ENCODE measurements at regions not wholly inside any gene's neighbourhood (a gene's known extent, or its start where the extent isn't known, plus 50 kb on each side); places are given as distances from the start of the nearest gene placed in this dataset.
A peak's percentile ranks its signal among the peaks of the same experiment; 100 is the strongest.

DNA sequence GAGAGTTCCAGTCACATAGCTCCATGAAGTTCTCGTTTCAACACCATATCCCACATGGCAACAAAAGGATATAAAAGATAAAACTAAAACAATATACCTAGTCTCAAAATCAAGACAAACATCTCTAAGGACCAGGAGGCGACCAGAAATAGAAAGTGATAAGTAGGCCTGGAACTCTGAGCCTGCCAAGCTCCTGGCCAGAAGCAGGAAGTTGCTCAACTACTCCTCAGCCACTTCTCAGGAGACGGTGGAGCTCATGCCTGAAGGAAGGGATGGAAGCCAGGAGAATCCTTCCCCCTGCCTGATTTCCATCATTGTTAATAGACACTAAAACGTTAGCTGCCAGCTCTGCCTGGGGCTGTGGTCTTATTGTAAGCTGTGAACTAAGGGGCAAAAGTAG, 94.7 kb downstream of the DISP1 start:
- peak; percentile 75 for ATAC-seq
- DNase-seq: peak; percentile 38
- intact Hi-C loops (cut with micrococcal nuclease): no loop called here

DNA sequence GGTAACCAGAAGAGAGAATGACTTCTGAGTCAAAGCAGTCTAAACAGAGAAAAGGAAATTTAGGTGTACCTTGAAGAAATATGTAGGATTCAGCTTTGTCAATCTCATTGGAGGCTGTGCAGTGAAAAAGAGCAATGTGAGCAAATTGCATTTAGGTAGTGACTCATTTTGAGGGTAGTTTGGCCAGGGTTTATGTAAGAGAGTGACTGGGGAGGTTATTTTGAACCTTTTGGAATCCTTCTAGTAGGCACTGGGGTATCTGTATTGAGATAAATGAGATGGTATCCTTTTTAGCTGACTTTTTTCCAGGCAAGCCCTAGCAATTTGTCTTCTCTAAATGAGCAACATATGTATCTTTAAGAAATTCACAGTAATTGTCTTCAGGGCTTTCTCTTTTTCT, 95.9 kb downstream of the DISP1 start:
- ATAC-seq: no peak
- DNase-seq: no peak
- intact Hi-C loops (cut with micrococcal nuclease): no loop called here

DNA sequence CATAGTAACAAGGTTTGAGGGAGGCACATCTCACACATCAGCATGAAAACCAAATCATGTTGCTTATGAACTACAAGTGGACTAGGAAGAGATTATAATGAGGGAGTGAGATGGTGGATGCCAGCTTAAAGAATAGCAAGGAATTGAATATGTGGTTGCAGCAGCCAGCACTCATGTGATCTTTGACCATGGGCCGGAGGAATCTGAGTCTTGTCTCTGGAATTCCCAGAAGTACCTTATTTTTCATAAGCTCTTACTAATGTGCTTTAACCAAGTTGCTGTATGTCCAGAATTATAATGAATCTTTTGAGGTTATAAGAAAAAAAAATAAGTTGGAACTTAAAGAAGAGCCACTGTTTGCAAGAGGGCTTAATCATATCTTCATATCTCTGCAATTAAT, 97.0 kb downstream of the DISP1 start:
- ATAC-seq: no peak
- intact Hi-C loops (cut with micrococcal nuclease): no loop called here
- no peak for DNase-seq

DNA sequence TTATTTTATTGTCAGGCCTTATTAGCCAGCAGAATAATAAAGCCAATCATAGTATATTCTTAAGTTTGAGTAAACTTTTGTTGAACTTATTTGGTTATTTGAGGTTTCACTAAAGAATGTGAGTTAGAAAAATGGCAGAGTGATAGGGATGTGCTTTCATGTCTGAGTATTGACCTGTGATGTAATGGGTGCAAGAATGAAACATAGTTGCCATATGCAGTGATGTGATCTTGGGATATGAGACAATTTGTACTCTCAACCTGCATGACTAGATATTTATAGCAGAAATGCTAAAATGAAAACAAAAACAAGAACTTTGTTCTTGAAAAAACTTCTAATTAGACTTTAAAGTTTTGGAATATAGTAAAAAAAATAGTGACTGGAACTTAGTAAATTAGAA, 97.9 kb downstream of the DISP1 start:
- intact Hi-C loops (cut with micrococcal nuclease): no loop called here
- no peak for ATAC-seq
- DNase-seq: no peak

DNA sequence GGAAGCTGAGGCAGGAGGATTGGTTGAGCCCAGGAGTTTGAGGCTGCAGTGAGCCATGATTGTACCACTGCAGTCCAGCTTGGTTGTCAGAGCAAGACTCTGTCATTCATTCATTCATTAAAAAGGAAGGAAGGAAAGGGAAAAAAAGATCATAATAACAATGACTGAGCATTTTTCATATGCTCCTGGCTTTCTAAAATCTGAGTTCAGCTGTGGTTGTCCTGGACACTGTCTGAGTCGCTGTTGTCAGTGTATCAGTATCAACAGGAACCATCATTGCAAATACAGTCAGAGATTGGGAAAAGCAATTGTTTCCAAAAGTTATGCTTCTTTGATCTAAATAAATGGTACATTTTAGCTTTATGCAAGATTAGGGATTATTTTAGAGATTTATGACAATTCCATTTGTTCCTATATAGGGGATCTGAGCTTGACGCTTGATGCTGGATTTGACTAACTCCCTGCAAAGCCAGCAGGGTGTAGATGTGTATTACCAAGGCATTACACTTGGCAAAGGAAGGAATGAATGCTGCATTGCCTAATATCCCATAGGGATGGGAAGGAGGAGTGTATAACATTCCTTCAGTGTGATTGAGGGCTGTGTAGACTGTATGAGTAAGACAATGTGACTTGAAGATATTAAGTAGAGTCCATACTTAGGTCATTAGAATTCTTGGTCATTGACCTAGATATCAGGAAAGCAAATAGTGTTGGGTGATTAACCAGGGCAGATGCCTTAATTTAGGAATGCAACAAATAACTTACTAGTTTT, 100.2 kb downstream of the DISP1 start:
- intact Hi-C loops (cut with micrococcal nuclease): no loop called here
- peak; percentile 60 for ATAC-seq
- DNase-seq: no peak

DNA sequence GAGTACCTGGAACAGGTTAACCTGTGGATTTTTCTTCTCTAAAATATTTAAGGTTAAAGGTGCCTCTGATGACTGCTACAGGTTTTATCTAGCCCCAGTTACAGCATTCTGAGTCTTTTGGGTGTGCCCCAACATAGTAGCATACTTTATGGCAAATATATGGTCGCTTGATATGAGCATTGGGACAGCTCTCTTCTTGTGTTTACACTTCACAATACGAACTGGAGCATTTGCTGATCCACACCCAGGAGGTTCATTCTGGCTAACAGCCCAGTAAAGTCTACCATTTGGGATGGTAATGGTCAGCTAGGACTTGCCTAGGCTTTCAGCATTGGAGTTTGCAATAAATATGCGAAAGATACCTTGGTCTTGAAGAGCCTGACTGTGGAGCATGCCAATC, 101.3 kb downstream of the DISP1 start:
- intact Hi-C loops (cut with micrococcal nuclease): no loop called here
- ATAC-seq: no peak
- DNase-seq: no peak

DNA sequence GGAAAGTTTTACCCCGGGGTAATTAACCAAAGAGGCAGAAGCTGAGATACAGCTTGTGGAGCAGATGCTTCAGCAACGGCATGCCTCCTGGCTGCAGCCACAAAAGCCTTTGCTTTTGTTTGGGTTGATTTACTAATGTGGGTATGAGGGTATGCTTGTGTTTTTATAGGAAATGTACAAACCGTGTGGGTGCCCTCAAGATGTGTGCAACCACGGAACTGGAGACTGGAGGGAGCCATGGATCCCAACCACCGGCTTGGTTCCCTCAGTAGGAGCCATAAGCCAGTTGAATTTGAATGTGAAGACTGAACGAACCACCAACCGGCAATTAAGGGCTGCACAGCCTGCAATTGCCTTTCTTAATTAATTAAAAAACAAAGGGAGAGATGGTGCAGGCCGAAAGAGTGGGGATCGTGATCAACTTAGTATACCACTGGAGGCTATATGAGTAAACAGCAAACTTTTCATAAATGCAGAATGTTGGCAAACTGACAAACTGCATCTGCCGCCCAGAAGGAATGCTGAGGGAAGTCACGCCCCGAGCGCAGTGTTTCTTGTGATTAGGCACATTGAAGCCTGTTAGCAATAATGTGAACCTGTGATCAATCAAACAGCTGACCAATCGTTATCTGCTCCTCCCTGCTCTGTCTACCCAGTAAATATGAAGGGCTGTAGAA, 104.1 kb downstream of the DISP1 start:
- ATAC-seq: no peak
- no peak for DNase-seq

DNA sequence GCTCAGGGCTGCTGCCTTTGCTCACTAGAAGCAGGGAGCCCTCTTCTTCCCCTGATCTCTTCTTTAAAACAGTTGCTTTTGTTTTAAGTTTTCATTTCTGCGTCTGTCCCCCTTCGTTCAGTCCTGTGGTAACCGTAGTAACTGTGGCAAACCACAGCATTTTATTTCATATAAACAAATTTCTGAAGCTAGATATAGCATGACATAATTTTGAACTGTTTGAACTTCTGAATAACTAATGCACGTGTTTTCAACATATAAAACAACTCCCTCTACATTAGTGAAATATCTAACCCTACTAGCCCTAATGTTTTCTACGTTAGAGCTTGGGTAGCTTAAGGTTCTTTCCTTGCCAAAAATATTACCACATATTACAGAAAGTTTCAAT, 104.6 kb downstream of the DISP1 start:
- intact Hi-C loops (cut with micrococcal nuclease): no loop called here
- ATAC-seq: no peak
- DNase-seq: no peak

More for the DNA sequence above, 104.1 kb downstream of the DISP1 start:
- intact Hi-C loops (cut with micrococcal nuclease): no loop called here

DNA sequence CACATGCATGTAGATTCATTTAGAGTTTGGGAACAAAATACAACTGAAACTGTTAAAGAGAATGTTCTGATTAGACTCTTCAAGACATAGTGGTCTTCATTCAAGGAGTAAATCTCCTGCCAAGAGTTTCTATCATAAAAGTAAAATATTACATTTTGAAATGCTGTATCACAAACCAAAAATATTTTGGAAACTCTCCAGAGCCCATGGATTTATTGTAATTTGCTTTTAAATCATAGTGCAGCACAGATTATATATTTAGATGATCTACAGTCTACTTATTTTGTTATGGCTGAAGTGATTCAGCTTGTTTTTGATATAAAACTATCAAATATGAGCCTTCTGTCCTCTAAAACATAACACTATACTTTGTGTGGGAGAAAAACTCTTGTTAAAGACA, 105.3 kb downstream of the DISP1 start:
- intact Hi-C loops (cut with micrococcal nuclease): no loop called here
- DNase-seq: no peak
- ATAC-seq: no peak

DNA sequence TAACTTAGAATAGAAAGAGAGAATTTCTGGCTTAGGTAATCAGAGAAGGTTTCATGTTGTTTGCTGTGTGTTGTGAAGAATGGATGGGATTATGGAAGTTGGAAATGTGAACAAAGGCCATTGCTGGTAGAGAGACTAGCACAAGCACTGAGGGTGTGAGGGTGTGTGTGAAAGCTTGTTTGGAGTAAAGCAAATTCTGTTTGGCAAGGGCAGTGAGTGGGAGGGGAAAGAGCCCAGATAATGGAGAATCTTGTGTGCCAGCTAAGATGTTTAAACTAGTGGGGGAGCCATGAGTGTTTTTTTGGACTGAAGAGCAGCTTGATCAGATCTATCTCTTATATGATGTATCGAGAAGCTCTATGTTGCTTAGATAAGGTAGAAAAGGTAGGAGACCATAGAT, 107.1 kb downstream of the DISP1 start:
- intact Hi-C loops (cut with micrococcal nuclease): no loop called here
- DNase-seq: no peak
- no peak for ATAC-seq

DNA sequence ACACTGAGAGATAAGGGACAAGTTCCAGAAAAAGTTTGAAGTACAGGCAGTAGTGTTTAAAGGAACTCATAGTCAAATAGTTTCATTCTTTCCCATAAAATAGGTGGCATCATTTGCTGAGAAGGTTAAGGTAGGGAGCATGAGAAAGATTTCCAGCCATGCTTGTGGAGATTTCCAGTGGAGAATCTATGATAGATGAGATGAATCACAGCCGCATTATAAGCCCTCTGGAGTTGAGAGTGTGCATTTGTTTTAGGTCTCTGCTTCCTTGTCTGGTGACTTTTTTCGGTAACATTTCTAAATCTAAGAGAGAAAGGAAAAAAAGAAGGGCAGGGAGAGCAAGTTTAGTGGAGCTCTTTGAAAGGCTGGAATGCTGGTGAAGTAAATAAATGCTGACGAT, 108.7 kb downstream of the DISP1 start:
- ATAC-seq: no peak
- intact Hi-C loops (cut with micrococcal nuclease): no loop called here
- no peak for DNase-seq

DNA sequence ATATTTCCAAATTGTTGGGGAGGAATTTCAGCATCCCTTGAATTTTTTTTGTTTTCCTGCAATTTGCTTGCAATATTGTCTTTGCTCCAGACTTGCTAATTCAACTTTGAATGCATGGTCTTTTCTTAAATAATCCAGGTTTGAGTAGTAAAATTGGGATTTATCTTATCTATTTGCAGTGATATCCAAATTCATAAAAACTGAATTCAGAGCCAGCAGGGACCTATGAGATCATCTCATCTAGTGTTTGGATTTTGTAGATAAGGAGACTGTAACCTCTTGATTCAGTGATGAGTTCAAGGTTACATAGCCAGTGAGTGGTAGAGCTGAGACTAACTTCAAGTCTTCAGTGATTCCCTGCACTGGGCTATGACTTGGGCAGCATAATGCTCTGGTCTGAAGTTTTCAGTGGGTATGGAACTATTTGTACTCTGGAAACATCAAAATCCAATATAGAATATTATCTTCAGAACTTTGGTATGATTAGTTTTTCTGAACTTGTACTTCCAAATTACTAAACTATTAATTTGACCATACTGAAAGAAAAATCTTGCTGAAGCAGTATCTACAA, 109.4 kb downstream of the DISP1 start:
- intact Hi-C loops (cut with micrococcal nuclease): no loop called here
- ATAC-seq: no peak
- no peak for DNase-seq

DNA sequence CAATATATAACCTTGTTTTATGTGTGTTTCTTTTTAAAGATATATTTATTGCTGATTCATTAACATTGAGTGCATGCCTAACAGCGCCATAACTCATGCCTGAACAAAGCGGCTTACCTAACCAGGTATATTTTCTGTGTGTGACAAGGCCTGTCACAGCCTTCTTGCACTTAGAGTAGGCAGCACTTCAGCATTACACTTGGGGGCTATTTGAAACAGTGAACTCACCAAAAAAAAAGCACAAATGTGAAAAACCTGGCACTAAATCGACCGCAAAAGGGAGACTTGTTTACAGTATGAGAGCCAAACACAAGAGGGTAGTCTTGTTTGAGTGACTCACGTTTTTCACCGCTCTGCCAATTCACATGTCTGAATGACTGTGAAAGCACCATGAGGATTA, 111.7 kb downstream of the DISP1 start:
- DNase-seq (no peak), ATAC-seq (no peak)
- intact Hi-C loops (cut with micrococcal nuclease): no loop called here

DNA sequence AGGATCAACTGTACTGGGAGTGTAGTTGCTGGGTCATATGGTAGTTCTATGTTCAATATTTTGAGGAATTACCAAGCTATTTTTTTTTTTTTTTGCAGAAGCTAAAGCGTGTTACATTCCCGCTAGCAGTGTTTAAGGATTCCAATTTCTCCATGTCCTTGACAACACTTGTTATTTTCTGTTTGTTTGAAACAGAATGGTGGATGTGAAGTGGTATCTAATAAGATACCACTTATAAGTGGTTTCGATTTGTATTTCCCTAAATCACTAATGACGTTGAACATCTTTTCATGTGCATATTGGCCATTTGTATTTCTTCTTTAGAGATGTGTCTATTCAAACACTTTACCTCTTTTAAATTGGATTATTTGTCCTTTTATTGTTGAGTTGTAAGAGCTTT, 112.2 kb downstream of the DISP1 start:
- no peak for DNase-seq
- intact Hi-C loops (cut with micrococcal nuclease): no loop called here
- no peak for ATAC-seq

DNA sequence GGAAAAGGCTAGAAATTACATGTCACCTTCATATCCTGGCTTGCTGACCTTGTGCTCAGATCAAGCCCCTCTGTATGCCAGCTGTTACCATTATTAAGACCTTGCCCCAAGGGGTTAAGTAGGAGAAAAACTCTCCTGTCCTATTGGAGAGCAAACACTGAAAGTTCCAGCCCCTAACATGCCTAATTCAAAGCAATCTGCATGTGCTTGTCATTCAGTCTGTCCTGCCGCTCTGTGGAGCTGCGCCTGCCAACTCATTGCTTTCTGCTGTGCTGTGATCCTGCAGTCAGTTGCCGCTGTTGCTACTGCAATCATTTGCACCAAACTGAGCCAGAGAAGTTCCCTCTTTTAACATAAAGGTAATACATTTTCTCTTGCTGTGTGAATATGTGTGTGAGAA, 113.4 kb downstream of the DISP1 start:
- DNase-seq (peak; percentile 70), ATAC-seq (peak; percentile 99)
- intact Hi-C loops (cut with micrococcal nuclease): no loop called here

DNA sequence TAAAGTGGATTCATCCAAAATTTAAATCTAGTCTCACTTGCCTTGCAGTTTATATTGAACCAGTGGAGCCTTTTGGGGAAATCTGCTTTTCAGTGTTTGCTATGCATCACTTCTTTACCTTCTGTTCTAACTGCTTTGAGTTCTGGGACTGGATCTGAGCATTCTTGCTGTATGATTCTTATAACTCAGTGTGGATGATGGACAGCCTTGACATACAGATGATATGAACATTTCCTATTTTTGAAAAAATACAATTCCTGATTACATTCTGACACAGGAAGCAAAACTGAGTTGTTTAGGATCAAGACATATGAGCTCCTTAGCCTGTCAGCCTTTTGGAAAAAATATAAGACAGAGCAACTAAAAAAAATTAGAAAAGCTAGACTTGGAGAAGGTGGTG, 115.2 kb downstream of the DISP1 start:
- intact Hi-C loops (cut with micrococcal nuclease): no loop called here
- no peak for ATAC-seq

DNA sequence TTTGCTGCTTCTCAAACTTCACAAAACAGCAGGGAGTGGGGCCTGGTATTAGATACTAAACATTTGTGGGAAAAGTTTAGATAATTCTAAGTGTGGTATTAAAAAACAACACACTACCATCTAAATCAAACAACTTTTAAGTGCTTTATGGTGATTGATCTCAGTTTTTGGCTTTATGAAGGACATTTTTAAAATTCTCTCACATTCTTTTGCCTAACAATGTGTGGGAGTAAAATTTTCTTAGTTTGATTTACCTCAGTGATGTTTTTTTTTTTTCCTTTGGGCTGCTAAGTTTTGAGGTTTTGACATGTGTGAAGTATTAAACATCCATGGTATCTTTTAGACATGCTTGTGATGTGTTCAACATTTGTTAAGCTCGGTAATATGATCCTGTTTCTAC, 116.2 kb downstream of the DISP1 start:
- ATAC-seq (no peak), DNase-seq (no peak)
- intact Hi-C loops (cut with micrococcal nuclease): no loop called here

More for the DNA sequence above, 115.2 kb downstream of the DISP1 start:
- DNase-seq: no peak

DNA sequence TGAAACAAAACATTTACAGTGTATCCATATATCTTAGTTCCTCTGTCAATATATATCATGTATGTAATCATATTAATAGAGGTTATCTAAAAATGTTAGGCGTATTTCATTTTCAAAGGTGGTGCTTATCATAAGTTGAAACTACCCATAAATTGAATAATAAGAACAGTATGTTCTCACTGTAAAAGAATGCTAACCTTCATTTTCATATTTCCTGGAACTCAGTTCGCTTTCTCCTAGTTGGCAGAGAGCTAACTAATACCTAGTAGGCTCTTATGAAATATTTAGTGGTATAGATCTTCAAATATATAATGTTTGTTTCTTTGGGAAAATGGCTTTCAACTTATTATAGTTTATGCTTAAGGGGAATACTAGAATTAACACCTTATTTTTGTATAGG, 118.4 kb downstream of the DISP1 start:
- intact Hi-C loops (cut with micrococcal nuclease): no loop called here
- ATAC-seq: no peak

DNA sequence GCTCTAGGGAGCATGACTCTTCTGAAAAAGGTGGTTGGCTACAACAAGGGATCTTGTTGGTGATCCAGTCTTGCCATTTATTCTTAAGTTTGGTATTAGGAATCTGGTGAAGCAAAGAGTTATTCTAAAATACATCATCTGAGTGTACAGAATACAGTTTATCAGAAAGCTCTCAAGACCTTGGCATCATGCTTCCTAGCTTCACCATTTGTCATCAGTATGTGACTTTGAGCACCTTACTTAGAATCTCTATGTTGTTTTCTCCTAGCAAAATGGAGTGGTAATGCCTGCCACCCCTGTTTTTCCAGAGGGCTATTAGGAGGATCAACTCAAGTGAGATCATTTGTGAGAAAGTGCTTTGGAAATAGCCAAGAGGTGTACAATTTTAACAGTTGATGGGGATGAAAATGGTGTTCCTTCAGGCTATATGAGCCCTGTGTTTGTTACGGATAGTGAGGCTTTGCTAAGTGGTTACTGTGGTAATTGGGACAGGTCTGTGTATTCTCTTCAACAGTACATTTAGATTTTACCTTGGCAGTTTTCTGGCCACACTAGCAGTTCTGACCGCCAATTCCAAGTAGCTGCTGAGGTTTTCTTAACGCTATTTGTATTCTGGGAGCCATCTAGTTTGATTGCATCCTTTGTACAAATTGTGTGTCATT, 120.5 kb downstream of the DISP1 start:
- ATAC-seq (peak; percentile 59), DNase-seq (no peak)
- intact Hi-C loops (cut with micrococcal nuclease): no loop called here

More for the DNA sequence above, 118.4 kb downstream of the DISP1 start:
- no peak for DNase-seq

DNA sequence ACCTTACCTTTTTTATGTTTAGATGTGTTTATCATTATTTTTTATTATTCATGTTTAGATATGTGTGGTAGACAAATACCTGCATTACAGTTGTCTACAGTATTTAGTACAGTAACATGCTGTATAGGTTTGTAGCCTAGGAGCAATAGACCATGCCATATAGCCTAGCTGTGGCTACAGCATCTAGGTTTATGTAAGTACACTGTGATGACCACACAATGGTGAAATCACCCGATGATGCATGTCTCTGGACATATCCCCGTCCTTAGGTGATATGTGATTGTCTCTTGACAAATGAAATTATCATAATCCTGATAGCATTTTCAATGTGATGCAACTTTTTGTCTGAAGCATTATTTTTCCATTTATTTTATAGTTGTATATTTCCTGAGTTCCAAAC, 121.2 kb downstream of the DISP1 start:
- intact Hi-C loops (cut with micrococcal nuclease): no loop called here
- DNase-seq (no peak), ATAC-seq (no peak)
